Fibroblast of skin of right biceps (primary cell): ENCODE measurements at regions not wholly inside any gene's neighbourhood (a gene's known extent, or its start where the extent isn't known, plus 50 kb on each side); places are given as distances from the start of the nearest gene placed in this dataset.

Experiments used
- DNase-seq: peaks from one replicate; pipeline ENCODE4 v3.0.0-alpha.2; 2013

- DNase-seq: no peak
Measured at GRCh38 chr19:30222992-30223865, 149.0 kb upstream of the ZNF536 start.

- no peak for DNase-seq
Measured at GRCh38 chr19:30223866-30224688, 148.1 kb upstream of the ZNF536 start.

GRCh38 chr19:30224689-30225606, 147.2 kb upstream of the ZNF536 start:
- DNase-seq: peak; percentile 61

- DNase-seq: peak; percentile 36
Measured at GRCh38 chr19:30225676-30226463, 146.3 kb upstream of the ZNF536 start.

- peak; percentile 49 for DNase-seq
Measured at GRCh38 chr19:30226464-30227011, 145.6 kb upstream of the ZNF536 start.

GRCh38 chr19:30227012-30227621, 145.1 kb upstream of the ZNF536 start:
- peak; percentile 24 for DNase-seq

GRCh38 chr19:30227661-30228112, 144.5 kb upstream of the ZNF536 start:
- DNase-seq: peak; percentile 81

GRCh38 chr19:30228113-30228834, 143.9 kb upstream of the ZNF536 start:
- peak; percentile 26 for DNase-seq

- DNase-seq: peak; percentile 44
Measured at GRCh38 chr19:30228835-30229524, 143.2 kb upstream of the ZNF536 start.

- DNase-seq: peak; percentile 65
Measured at GRCh38 chr19:30229525-30230174, 142.5 kb upstream of the ZNF536 start.

- DNase-seq: no peak
Measured at GRCh38 chr19:30231408-30232318, 140.5 kb upstream of the ZNF536 start.

GRCh38 chr19:30233375-30233774, 138.8 kb upstream of the ZNF536 start:
- DNase-seq: no peak

GRCh38 chr19:30235946-30236345, 136.2 kb upstream of the ZNF536 start:
- peak; percentile 43 for DNase-seq

GRCh38 chr19:30236587-30236986, 135.6 kb upstream of the ZNF536 start:
- DNase-seq: no peak

GRCh38 chr19:30237140-30237539, 135.0 kb upstream of the ZNF536 start:
- DNase-seq: no peak

- DNase-seq: no peak
Measured at GRCh38 chr19:30240904-30241695, 131.1 kb upstream of the ZNF536 start.

GRCh38 chr19:30244533-30244932, 127.7 kb upstream of the ZNF536 start:
- DNase-seq: no peak
